ENCODE measurements at regions not wholly inside any gene's neighbourhood (a gene's known extent, or its start where the extent isn't known, plus 50 kb on each side); places are given as distances from the start of the nearest gene placed in this dataset.

GRCh38 chr18:41703744-41704530 is 251.1 kb upstream of the PIK3C3 start:
- 67 to 82% methylated on average over 2 of the region's 2 CpGs for WGBS, 2 donors
- no peaks in the 10 kb centered on the region for H3K27me3 ChIP-seq
- TF ChIP-seq POLR2A (IDR thresholded peaks at IDR 0.05) (no peak), CTCF (IDR thresholded peaks at IDR 0.05) (no peak), EP300 (IDR thresholded peaks at IDR 0.05) (no peak), POLR2AphosphoS5 (IDR thresholded peaks at IDR 0.05) (no peak)
- no peaks in the 10 kb centered on the region for H3K4me1 ChIP-seq
- no peak for ATAC-seq (ENCODE audit: low FRiP score in 2 of 2)
- H3K9me3 ChIP-seq = no peaks in the 10 kb centered on the region
- no peaks in the 10 kb centered on the region for H3K36me3 ChIP-seq
- H3K27ac ChIP-seq = no peak overlapping the region
- no peak overlapping the region for H3K4me3 ChIP-seq
- no peak for DNase-seq

GRCh38 chr18:41700416-41700815 is 254.6 kb upstream of the PIK3C3 start:
- 69 to 75% methylated on average over 4 of the region's 4 CpGs for WGBS, 2 donors
- ATAC-seq (ENCODE audit: low FRiP score in 2 of 2) (no peak), DNase-seq (no peak)
- H3K4me1 ChIP-seq = no peaks in the 10 kb centered on the region
- H3K27me3 ChIP-seq = no peaks in the 10 kb centered on the region
- no peak overlapping the region for H3K4me3 ChIP-seq
- H3K9me3 ChIP-seq = no peaks in the 10 kb centered on the region
- H3K36me3 ChIP-seq = no peaks in the 10 kb centered on the region
- H3K27ac ChIP-seq = no peak overlapping the region
- TF ChIP-seq EP300 (IDR thresholded peaks at IDR 0.05) (no peak), CTCF (IDR thresholded peaks at IDR 0.05) (no peak), POLR2AphosphoS5 (IDR thresholded peaks at IDR 0.05) (no peak), POLR2A (IDR thresholded peaks at IDR 0.05) (no peak)

GRCh38 chr18:41695441-41695840 is 259.6 kb upstream of the PIK3C3 start:
- TF ChIP-seq POLR2A (IDR thresholded peaks at IDR 0.05) = no peak
- TF ChIP-seq EP300 (IDR thresholded peaks at IDR 0.05) = no peak
- TF ChIP-seq CTCF (IDR thresholded peaks at IDR 0.05) = no peak
- no peak for TF ChIP-seq POLR2AphosphoS5 (IDR thresholded peaks at IDR 0.05)
- DNase-seq (no peak), ATAC-seq (ENCODE audit: low FRiP score in 2 of 2) (no peak)
- no peaks in the 10 kb centered on the region for H3K27me3 ChIP-seq
- H3K27ac ChIP-seq = no peak overlapping the region
- H3K9me3 ChIP-seq = no peaks in the 10 kb centered on the region
- no peaks in the 10 kb centered on the region for H3K4me1 ChIP-seq
- H3K4me3 ChIP-seq = no peak overlapping the region
- H3K36me3 ChIP-seq = no peaks in the 10 kb centered on the region

GRCh38 chr18:41693008-41693407 is 262.0 kb upstream of the PIK3C3 start:
- WGBS, 2 donors = 80 to 84% methylated on average over 1 of the region's 1 CpG
- no peaks in the 10 kb centered on the region for H3K9me3 ChIP-seq
- H3K4me1 ChIP-seq = no peaks in the 10 kb centered on the region
- no peak for TF ChIP-seq POLR2A (IDR thresholded peaks at IDR 0.05)
- no peak for TF ChIP-seq POLR2AphosphoS5 (IDR thresholded peaks at IDR 0.05)
- no peak for TF ChIP-seq CTCF (IDR thresholded peaks at IDR 0.05)
- TF ChIP-seq EP300 (IDR thresholded peaks at IDR 0.05) = no peak
- H3K27me3 ChIP-seq = no peaks in the 10 kb centered on the region
- DNase-seq (no peak), ATAC-seq (ENCODE audit: low FRiP score in 2 of 2) (no peak)
- no peak overlapping the region for H3K27ac ChIP-seq
- no peak overlapping the region for H3K4me3 ChIP-seq
- H3K36me3 ChIP-seq = no peaks in the 10 kb centered on the region
